Fibroblast of skin of back (primary cell): ENCODE measurements at regions not wholly inside any gene's neighbourhood (a gene's known extent, or its start where the extent isn't known, plus 50 kb on each side); places are given as distances from the start of the nearest gene placed in this dataset.

Experiments
- DNase-seq: peaks from one replicate; pipeline ENCODE4 v3.0.0-alpha.2; 2013

DNA sequence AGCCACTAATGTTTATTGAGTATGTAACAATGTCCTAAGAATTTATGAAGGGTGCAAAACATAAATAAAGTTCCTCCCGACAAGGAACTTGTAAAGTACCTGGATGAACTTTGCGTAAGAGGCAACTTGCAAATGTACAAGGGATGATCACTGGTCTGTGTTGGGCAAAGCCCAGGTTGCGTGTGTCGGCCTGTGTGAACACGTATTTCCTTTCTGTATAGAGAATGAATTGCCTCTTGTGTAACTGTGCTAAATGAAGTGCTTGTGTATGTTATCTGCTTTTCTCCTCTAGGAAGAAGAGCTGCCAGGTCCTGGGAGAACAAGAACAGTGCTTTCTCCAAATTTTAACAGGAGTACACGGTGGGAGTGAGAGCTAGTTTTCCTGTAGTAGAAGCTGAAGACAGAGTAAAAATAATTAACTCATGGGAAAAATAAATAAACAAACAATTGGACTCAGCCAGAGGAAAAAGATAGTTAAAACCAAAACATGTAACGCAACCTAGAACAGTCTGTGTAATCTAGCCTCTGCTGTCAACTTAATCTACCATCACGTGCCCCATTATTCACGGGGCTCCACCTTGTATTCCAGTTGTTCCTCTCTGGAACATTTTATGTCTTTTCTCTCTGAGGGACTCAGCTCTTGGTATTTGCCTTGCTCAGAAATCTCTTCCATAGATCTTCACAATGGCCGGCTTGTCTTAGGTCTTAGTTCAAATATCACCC, 83.7 kb upstream of the RASGRP1 start:
- no peak for DNase-seq

DNA sequence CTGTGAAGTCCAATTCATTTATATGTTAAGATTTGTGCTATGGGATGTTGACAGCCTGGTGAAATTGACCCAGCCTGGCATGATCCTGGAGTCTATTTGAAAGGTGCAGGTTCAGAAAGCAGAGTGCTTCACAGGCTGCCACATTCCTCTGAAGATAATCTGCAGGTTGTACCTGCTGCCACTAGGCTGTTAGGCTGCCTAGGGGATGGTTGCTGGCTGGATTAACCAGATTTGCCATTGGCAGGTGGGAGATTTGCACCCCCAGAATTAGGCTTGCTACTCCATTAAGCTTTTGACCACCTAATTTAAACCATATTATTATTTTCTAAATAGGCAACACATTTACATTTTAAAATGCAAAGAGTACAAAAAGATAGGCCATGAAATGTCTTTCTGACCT, 85.8 kb upstream of the RASGRP1 start:
- DNase-seq, result no peak

DNA sequence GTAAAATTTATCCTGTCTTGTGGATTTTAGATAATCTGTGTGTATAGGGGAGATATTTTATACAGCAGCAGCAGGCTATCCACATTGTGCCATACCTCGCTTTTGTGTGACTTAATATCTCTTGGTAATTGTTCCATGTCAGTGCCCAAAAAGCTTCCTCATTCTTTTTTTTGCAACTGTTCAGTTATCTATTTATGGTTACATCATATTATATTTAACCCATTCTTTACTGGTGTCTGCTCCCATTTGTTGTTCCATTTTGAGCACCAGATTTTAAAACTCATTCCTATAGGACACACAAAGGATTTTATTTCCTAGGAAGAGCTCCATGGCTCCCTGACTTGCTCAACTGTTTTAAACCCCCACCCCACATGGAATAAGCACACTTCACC, 86.3 kb upstream of the RASGRP1 start:
- no peak for DNase-seq

- no peak for DNase-seq
Observed at GRCh38 chr15:38651328-38652038, 86.9 kb upstream of the RASGRP1 start.

DNA sequence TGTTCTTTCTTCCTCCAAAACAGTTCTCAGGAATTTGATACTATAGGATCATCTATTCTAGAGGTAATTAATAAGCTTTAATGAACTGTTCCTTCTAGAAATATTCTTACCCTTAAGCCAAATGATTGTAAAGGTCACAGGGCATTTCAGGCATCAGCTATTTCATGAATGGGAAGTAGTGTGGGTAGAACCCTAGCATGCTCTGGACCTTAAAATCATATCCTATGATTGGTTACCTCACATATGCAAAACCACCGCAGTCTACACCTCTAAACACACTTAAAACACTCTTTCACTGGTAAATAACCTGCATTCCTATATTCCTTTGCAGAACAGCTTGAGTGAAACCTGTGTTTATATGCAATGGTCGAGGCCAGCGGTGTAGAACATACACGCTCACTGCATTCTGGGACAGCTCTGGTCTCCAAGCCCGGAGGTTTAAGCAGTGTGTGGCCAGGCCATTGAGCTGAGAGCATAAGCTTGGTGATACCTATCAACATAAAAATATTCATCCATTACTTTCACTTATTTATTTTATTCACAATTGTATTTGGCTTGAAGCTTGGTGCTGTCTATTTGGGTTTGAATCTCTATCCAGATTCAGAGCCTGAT, 87.7 kb upstream of the RASGRP1 start:
- no peak for DNase-seq

GRCh38 chr15:38652998-38653397, 88.4 kb upstream of the RASGRP1 start:
- no peak for DNase-seq

DNA sequence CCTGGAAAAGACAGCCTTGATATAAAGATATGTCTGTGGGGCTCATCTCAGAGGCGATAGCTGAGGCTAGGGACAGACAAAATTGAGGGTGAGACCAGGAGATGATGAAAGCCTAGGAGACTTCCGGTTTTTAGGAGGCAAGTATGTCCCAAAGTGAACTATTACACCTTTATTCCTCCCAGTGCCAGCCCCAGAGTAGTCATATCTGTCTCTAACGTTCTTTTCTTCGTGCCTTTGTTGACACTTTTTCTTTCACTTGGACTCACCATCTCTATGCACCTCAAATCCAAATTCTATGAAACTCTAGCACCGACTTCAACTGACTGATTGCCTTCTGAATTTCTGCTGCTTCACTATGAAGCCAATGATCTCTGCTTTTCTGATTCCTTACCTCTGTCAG, 93.8 kb upstream of the RASGRP1 start:
- no peak for DNase-seq

GRCh38 chr15:38660738-38661137, 96.1 kb upstream of the RASGRP1 start:
- DNase-seq, result no peak

DNA sequence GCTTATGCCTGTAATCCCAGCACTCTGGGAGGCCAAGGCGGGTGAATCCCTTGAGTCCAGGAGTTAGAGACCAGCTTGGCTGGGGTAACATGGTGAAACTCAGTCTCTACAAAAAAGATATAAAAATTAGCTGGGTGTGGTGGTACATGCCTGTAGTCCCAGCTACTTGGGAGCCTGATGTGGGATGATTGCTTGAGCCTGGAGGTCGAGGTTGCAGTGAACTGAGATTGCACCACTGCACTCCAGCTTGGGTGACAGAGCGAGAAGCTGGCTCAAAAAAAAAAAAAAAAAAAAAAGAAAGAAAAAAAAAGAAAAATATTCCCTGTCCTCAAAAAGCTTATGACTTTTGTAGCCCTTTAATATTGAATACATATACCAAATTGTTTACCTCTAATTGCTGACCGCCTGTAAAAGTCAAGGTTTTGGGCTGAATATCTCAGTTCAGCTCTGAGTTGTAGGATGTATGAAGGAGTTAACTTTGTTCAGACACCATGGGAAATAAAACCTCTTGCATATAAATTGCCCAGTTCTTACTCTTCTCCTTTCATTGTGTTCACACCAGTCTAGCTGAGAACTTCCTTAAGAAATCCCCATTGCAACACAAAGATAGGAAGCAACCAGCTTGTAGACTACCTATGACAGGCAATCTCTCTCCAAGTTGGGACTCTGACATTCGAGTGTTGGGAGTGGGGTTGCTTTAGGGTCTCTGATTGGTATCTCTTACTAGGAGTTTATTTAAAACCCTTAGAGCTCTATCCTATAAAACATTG, 97.6 kb upstream of the RASGRP1 start:
- no peak for DNase-seq

DNA sequence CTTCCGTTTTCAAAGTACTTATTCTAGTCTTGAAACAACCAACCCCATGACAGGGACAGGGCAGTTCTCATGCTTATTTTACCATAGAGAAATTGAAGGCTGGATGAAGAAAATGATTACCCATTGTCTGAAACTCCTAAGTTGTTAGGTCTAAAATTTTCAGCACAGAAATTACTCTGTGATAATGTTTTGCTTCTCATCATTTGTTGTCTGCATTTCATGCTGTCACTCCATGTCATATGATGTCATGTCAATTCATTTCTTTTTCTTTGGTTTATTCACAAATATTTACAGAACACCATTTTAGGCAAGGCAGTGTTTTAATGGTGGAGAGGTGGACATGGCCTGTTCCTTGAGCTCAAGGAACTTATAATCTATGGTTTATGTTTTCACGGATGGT, 98.2 kb upstream of the RASGRP1 start:
- DNase-seq, result no peak

GRCh38 chr15:38665586-38666305, 101.1 kb upstream of the RASGRP1 start:
- DNase-seq, result no peak

- no peak for DNase-seq
Observed at GRCh38 chr15:38666865-38667510, 102.4 kb upstream of the RASGRP1 start.

DNA sequence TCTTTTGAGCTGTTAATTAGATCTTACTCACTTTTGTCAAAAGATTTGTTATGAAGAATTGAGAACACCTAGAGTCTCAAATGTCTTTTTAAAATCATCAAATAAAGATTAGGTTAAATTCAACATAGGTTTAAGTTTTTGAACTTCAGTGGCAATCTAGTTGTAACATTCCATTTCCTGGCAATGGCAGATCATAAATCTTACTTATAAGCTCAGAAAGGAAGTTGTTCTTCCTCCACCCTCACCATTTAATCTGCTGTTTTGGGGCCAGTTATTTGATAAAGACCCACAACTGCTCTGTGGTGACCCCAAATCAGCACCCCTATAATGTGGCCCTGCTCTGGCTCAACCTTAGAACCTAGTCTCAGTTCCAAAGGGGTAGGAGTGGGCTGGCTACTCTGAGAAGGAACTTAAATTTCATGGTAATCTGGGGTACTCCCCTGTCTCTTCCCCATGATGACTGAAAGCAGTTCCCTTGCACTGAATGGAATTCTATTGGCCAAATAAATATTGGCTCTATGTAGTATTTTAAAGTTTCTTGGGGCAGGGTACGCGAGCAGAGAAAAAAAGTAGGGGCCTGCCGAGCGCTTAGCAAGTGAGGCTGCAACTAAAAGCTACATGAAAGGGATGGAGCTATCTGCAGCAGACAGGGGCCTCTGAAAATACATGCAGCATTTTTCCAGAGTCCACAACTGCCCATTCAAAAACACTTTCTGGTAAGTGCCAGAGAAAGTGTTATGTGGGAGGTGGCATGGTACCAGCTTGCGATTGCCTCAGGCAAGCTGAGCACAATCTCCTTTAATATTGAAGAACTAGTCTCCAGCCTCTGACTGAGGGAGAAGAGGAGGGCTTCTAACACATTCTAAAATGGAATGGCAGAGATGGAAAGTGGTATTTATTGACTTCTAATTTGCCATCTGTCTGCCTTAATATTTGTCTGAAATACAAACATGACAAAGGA, 103.6 kb upstream of the RASGRP1 start:
- no peak for DNase-seq

GRCh38 chr15:38668898-38669391, 104.3 kb upstream of the RASGRP1 start:
- no peak for DNase-seq

DNA sequence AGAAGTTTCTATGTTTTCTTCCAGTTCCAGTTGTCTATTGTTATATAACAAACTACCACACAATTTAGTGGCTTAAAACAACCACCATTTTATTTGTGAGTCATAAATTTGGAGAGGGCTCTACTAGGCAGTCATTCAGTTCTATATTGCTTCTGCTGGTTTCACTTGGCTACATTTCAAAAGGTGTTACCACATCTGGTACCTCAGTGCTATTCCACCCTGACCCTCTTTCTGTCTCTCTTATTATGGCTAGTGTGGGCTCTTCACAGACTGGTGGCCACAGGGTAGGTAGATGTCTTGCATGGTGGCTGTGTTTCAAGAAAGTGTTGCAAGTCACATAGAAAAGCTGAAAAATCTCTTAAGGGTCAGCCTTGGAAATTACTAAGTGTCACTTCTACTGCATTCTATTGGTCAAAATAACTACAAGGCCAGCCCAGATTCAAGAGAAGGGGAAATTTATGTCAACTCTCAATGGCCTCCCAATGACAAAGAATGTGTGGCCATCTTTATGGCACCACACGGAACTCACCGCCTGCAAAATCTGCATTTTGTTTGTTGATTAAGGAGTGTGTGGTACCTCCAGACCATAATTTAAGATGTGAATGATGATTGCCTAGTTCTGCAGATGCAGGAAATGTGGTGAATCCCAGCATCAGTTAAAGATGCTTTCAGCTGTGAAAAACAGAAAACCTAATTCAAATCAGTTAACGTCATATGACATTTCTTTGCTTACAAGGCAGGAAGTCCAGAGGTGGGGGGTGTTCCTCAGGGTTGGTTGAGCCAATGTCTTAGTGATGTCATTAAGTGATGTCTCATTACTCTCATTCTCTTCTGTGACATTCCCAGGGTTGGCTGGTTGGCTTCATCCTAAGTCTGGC, 105.8 kb upstream of the RASGRP1 start:
- DNase-seq, result no peak

- DNase-seq, result no peak
Observed at GRCh38 chr15:38671006-38671387, 106.4 kb upstream of the RASGRP1 start.

- no peak for DNase-seq
Observed at GRCh38 chr15:38671675-38672254, 107.2 kb upstream of the RASGRP1 start.

- DNase-seq, result no peak
Observed at GRCh38 chr15:38672273-38672672, 107.7 kb upstream of the RASGRP1 start.
